ENCODE measurements at regions not wholly inside any gene's neighbourhood (a gene's known extent, or its start where the extent isn't known, plus 50 kb on each side); places are given as distances from the start of the nearest gene placed in this dataset.
A peak's percentile ranks its signal among the peaks of the same experiment; 100 is the strongest.

GRCh38 chr12:91332302-91332701 is 149.7 kb upstream of the DCN start:
- Mint-ChIP-seq H3K4me1 (ENCODE audit: low read depth) (no peaks in the 10 kb centered on the region), H3K36me3 (ENCODE audit: low read depth) (no peaks in the 10 kb centered on the region), H3K27me3 (ENCODE audit: low read depth) (peaks cover 7% of the 10 kb centered on the region), H3K4me3 (no peak overlapping the region), H3K9me3 (no peaks in the 10 kb centered on the region), H3K27ac (no peak overlapping the region)
- CTCF ChIA-PET = no interaction called here
- DNase-seq = no peak
- intact Hi-C loops (cut with micrococcal nuclease) = no loop called here

GRCh38 chr12:91331371-91331770 is 148.8 kb upstream of the DCN start:
- Mint-ChIP-seq H3K27me3 (ENCODE audit: low read depth) (peaks cover 5% of the 10 kb centered on the region), H3K36me3 (ENCODE audit: low read depth) (no peaks in the 10 kb centered on the region), H3K4me3 (no peak overlapping the region), H3K9me3 (no peaks in the 10 kb centered on the region), H3K27ac (no peak overlapping the region), H3K4me1 (ENCODE audit: low read depth) (no peaks in the 10 kb centered on the region)
- intact Hi-C loops (cut with micrococcal nuclease) = no loop called here
- CTCF ChIA-PET = no interaction called here
- no peak for DNase-seq

- DNase-seq = no peak
- Mint-ChIP-seq H3K27me3 (ENCODE audit: low read depth) (no peaks in the 10 kb centered on the region), H3K27ac (no peak overlapping the region), H3K9me3 (no peaks in the 10 kb centered on the region), H3K36me3 (ENCODE audit: low read depth) (no peaks in the 10 kb centered on the region), H3K4me1 (ENCODE audit: low read depth) (no peaks in the 10 kb centered on the region), H3K4me3 (no peak overlapping the region)
- CTCF ChIA-PET = interaction anchor here (1.4 to 1.5 kb wide), 3 partner anchors 149 to 350 kb away, joined by 3 to 4 read pairs (median 3); no protein-coding TSS in a partner anchor
- intact Hi-C loops (cut with micrococcal nuclease) = no loop called here
Observed at GRCh38 chr12:91328451-91328850, 145.8 kb upstream of the DCN start.

GRCh38 chr12:91327889-91328288 is 145.3 kb upstream of the DCN start:
- no peak overlapping the region for H3K27ac Mint-ChIP-seq
- intact Hi-C loops (cut with micrococcal nuclease) = loop anchor here (2.0 kb wide), 1 partner anchor 219 kb away; no protein-coding TSS in a partner anchor

GRCh38 chr12:91327131-91327530 is 144.5 kb upstream of the DCN start:
- CTCF ChIA-PET = interaction anchor here (0.7 to 1.8 kb wide), 10 partner anchors 11 to 767 kb away, joined by 3 to 10 read pairs (median 4); no protein-coding TSS in a partner anchor

More at GRCh38 chr12:91327889-91328288, 145.3 kb upstream of the DCN start:
- Mint-ChIP-seq H3K4me3 (no peak overlapping the region), H3K36me3 (ENCODE audit: low read depth) (no peaks in the 10 kb centered on the region), H3K4me1 (ENCODE audit: low read depth) (no peaks in the 10 kb centered on the region), H3K27me3 (ENCODE audit: low read depth) (no peaks in the 10 kb centered on the region), H3K9me3 (no peaks in the 10 kb centered on the region)
- CTCF ChIA-PET = interaction anchor here (1.4 to 1.5 kb wide), 3 partner anchors 148 to 349 kb away, joined by 3 to 4 read pairs (median 3); no protein-coding TSS in a partner anchor
- DNase-seq = no peak

GRCh38 chr12:91326058-91327027 is 143.7 kb upstream of the DCN start:
- DNase-seq = peak; percentile 53
- H3K9me3 Mint-ChIP-seq = no peaks in the 10 kb centered on the region
- H3K4me3 Mint-ChIP-seq = no peak overlapping the region
- no peaks in the 10 kb centered on the region for H3K4me1 Mint-ChIP-seq (ENCODE audit: low read depth)
- intact Hi-C loops (cut with micrococcal nuclease) = loop anchor here (1.0 to 2.0 kb wide), 5 partner anchors 148 to 381 kb away; no protein-coding TSS in a partner anchor
- no peaks in the 10 kb centered on the region for H3K27me3 Mint-ChIP-seq (ENCODE audit: low read depth)
- H3K36me3 Mint-ChIP-seq (ENCODE audit: low read depth) = no peaks in the 10 kb centered on the region
- H3K27ac Mint-ChIP-seq = no peak overlapping the region
- CTCF ChIA-PET = interaction anchor here (0.6 to 1.8 kb wide), 11 partner anchors 10 to 453 kb away, joined by 3 to 10 read pairs (median 4); no protein-coding TSS in a partner anchor

More at GRCh38 chr12:91327131-91327530, 144.5 kb upstream of the DCN start:
- no peak for DNase-seq
- intact Hi-C loops (cut with micrococcal nuclease) = loop anchor here (2.0 kb wide), 1 partner anchor 218 kb away; no protein-coding TSS in a partner anchor
- H3K36me3 Mint-ChIP-seq (ENCODE audit: low read depth) = no peaks in the 10 kb centered on the region
- no peak overlapping the region for H3K4me3 Mint-ChIP-seq
- H3K27ac Mint-ChIP-seq = no peak overlapping the region
- no peaks in the 10 kb centered on the region for H3K9me3 Mint-ChIP-seq
- H3K27me3 Mint-ChIP-seq (ENCODE audit: low read depth) = no peaks in the 10 kb centered on the region
- no peaks in the 10 kb centered on the region for H3K4me1 Mint-ChIP-seq (ENCODE audit: low read depth)

GRCh38 chr12:91320999-91321398 is 138.4 kb upstream of the DCN start:
- Mint-ChIP-seq H3K4me3 (no peak overlapping the region), H3K27me3 (ENCODE audit: low read depth) (peaks cover 2% of the 10 kb centered on the region), H3K9me3 (no peaks in the 10 kb centered on the region), H3K4me1 (ENCODE audit: low read depth) (no peaks in the 10 kb centered on the region), H3K36me3 (ENCODE audit: low read depth) (no peaks in the 10 kb centered on the region), H3K27ac (no peak overlapping the region)
- no peak for DNase-seq
- intact Hi-C loops (cut with micrococcal nuclease) = no loop called here
- CTCF ChIA-PET = no interaction called here

GRCh38 chr12:91319071-91319760 is 136.6 kb upstream of the DCN start:
- intact Hi-C loops (cut with micrococcal nuclease) = no loop called here
- Mint-ChIP-seq H3K4me3 (no peak overlapping the region), H3K36me3 (ENCODE audit: low read depth) (no peaks in the 10 kb centered on the region), H3K9me3 (peaks cover 2% of the 10 kb centered on the region), H3K27ac (no peak overlapping the region), H3K4me1 (ENCODE audit: low read depth) (no peaks in the 10 kb centered on the region), H3K27me3 (ENCODE audit: low read depth) (peaks cover 2% of the 10 kb centered on the region)
- DNase-seq = no peak
- CTCF ChIA-PET = no interaction called here

- intact Hi-C loops (cut with micrococcal nuclease) = no loop called here
- Mint-ChIP-seq H3K4me3 (no peak overlapping the region), H3K27ac (no peak overlapping the region), H3K36me3 (ENCODE audit: low read depth) (no peaks in the 10 kb centered on the region), H3K27me3 (ENCODE audit: low read depth) (peaks cover 2% of the 10 kb centered on the region), H3K9me3 (peaks cover 2% of the 10 kb centered on the region), H3K4me1 (ENCODE audit: low read depth) (no peaks in the 10 kb centered on the region)
- CTCF ChIA-PET = interaction anchor here (2.1 kb wide), 1 partner anchor 9 kb away, joined by 10 read pairs; no protein-coding TSS in a partner anchor
- no peak for DNase-seq
Observed at GRCh38 chr12:91317306-91317705, 134.7 kb upstream of the DCN start.

GRCh38 chr12:91316907-91317269 is 134.3 kb upstream of the DCN start:
- H3K4me1 Mint-ChIP-seq (ENCODE audit: low read depth) = no peaks in the 10 kb centered on the region
- CTCF ChIA-PET = interaction anchor here (2.1 kb wide), 1 partner anchor 9 kb away, joined by 10 read pairs; no protein-coding TSS in a partner anchor
- H3K27ac Mint-ChIP-seq = no peak overlapping the region
- no peaks in the 10 kb centered on the region for H3K36me3 Mint-ChIP-seq (ENCODE audit: low read depth)
- no peak overlapping the region for H3K4me3 Mint-ChIP-seq
- peaks cover 6% of the 10 kb centered on the region for H3K27me3 Mint-ChIP-seq (ENCODE audit: low read depth)
- intact Hi-C loops (cut with micrococcal nuclease) = no loop called here
- H3K9me3 Mint-ChIP-seq = peaks cover 2% of the 10 kb centered on the region
- no peak for DNase-seq

- CTCF ChIA-PET = interaction anchor here (1.5 to 2.1 kb wide), 2 partner anchors 8 to 10 kb away, joined by 3 to 10 read pairs; no protein-coding TSS in a partner anchor
- no peak overlapping the region for H3K27ac Mint-ChIP-seq
- H3K27me3 Mint-ChIP-seq (ENCODE audit: low read depth) = peaks cover 6% of the 10 kb centered on the region
- no peaks in the 10 kb centered on the region for H3K36me3 Mint-ChIP-seq (ENCODE audit: low read depth)
- no peaks in the 10 kb centered on the region for H3K4me1 Mint-ChIP-seq (ENCODE audit: low read depth)
- no peak for DNase-seq
- no peak overlapping the region for H3K4me3 Mint-ChIP-seq
- intact Hi-C loops (cut with micrococcal nuclease) = no loop called here
- peaks cover 2% of the 10 kb centered on the region for H3K9me3 Mint-ChIP-seq
Observed at GRCh38 chr12:91316161-91316906, 133.7 kb upstream of the DCN start.

GRCh38 chr12:91311081-91311480 is 128.5 kb upstream of the DCN start:
- CTCF ChIA-PET = no interaction called here
- intact Hi-C loops (cut with micrococcal nuclease) = no loop called here

More at GRCh38 chr12:91311081-91311480, 128.5 kb upstream of the DCN start:
- DNase-seq = no peak
- H3K36me3 Mint-ChIP-seq (ENCODE audit: low read depth) = no peaks in the 10 kb centered on the region
- H3K4me1 Mint-ChIP-seq (ENCODE audit: low read depth) = no peaks in the 10 kb centered on the region
- peaks cover 2% of the 10 kb centered on the region for H3K9me3 Mint-ChIP-seq
- H3K4me3 Mint-ChIP-seq = no peak overlapping the region
- peaks cover 5% of the 10 kb centered on the region for H3K27me3 Mint-ChIP-seq (ENCODE audit: low read depth)
- H3K27ac Mint-ChIP-seq = no peak overlapping the region

Measured in activated naive CD4-positive, alpha-beta T cell treated with anti-CD3 and anti-CD28 coated beads for 36 hours (primary cell).